DOHH2 (cell line): ENCODE measurements at regions not wholly inside any gene's neighbourhood (a gene's known extent, or its start where the extent isn't known, plus 50 kb on each side); places are given as distances from the start of the nearest gene placed in this dataset.

Source experiments
- EZH2phosphoT487 ChIP-seq: fragments of 200-600 bp; sonication (generic); IDR thresholded peaks from 2 replicates; pipeline ENCODE4 v1.6.1; 2017; ENCODE audit warnings: borderline replicate concordance, mild to moderate bottlenecking, antibody characterized with exemption, low read length, moderate library complexity, mixed read lengths
- TF ChIP-seq, protein P1 (sequence below): fragments of 200-600 bp; sonication (generic); IDR thresholded peaks from one replicate; pipeline ENCODE4 v1.5.1; 2014; ENCODE audit warnings: antibody characterized with exemption, mild to moderate bottlenecking, low read depth, low read length; ENCODE audit not compliant: poor library complexity, severe bottlenecking

DNA sequence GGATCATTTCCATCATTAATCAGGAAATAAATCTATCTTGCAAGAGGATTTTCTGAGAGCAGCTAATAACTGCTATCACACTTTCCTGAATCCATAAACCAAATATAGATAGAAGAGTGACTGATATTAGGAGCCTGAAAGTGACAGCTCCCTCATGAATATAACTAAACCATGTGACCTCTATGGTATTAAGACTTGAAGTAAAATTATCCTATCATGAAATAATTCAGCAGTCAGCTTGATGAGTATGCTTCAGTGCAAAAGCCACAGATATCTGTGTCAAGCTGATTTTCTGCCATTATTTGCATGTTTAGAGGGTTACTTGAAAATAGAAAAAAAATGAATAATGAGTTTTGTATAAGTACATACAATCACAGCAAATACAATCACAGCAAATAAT lies 80.1 kb upstream of the PPP1R3A start:
- TF ChIP-seq, protein P1, sequence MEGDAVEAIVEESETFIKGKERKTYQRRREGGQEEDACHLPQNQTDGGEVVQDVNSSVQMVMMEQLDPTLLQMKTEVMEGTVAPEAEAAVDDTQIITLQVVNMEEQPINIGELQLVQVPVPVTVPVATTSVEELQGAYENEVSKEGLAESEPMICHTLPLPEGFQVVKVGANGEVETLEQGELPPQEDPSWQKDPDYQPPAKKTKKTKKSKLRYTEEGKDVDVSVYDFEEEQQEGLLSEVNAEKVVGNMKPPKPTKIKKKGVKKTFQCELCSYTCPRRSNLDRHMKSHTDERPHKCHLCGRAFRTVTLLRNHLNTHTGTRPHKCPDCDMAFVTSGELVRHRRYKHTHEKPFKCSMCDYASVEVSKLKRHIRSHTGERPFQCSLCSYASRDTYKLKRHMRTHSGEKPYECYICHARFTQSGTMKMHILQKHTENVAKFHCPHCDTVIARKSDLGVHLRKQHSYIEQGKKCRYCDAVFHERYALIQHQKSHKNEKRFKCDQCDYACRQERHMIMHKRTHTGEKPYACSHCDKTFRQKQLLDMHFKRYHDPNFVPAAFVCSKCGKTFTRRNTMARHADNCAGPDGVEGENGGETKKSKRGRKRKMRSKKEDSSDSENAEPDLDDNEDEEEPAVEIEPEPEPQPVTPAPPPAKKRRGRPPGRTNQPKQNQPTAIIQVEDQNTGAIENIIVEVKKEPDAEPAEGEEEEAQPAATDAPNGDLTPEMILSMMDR = no peak
- no peak for TF ChIP-seq EZH2phosphoT487
